Hindlimb muscle (tissue), 1 donor: ENCODE measurements at regions not wholly inside any gene's neighbourhood (a gene's known extent, or its start where the extent isn't known, plus 50 kb on each side); places are given as distances from the start of the nearest gene placed in this dataset.

Source experiments
- DNase-seq: peaks from one replicate; pipeline ENCODE4 v3.0.0-alpha.2; 2013

- no peak for DNase-seq
These were observed 110.2 kb upstream of the HAND1 start for GRCh38 chr5:154588091-154588774.

- no peak for DNase-seq
These were observed 109.3 kb upstream of the HAND1 start for GRCh38 chr5:154587123-154588026.

- DNase-seq: no peak
These were observed 105.7 kb upstream of the HAND1 start for GRCh38 chr5:154583671-154584177.

- DNase-seq: no peak
These were observed 102.4 kb upstream of the HAND1 start for GRCh38 chr5:154580422-154580821.

GRCh38 chr5:154577416-154577815 lies 99.4 kb upstream of the HAND1 start:
- DNase-seq: no peak

- DNase-seq: no peak
These were observed 98.4 kb upstream of the HAND1 start for GRCh38 chr5:154576429-154576806.

- no peak for DNase-seq
These were observed 97.8 kb upstream of the HAND1 start for GRCh38 chr5:154575546-154576428.

- DNase-seq: no peak
These were observed 95.0 kb upstream of the HAND1 start for GRCh38 chr5:154573011-154573410.

- DNase-seq: no peak
These were observed 93.5 kb upstream of the HAND1 start for GRCh38 chr5:154571325-154572035.

- DNase-seq: no peak
These were observed 92.7 kb upstream of the HAND1 start for GRCh38 chr5:154570572-154571324.

GRCh38 chr5:154568589-154568988 lies 90.6 kb upstream of the HAND1 start:
- DNase-seq: no peak

GRCh38 chr5:154567155-154567554 lies 89.1 kb upstream of the HAND1 start:
- no peak for DNase-seq

- no peak for DNase-seq
These were observed 88.2 kb upstream of the HAND1 start for GRCh38 chr5:154566146-154566680.

- no peak for DNase-seq
These were observed 87.1 kb upstream of the HAND1 start for GRCh38 chr5:154565123-154565522.

- no peak for DNase-seq
These were observed 84.3 kb upstream of the HAND1 start for GRCh38 chr5:154562244-154562880.

GRCh38 chr5:154559398-154560276 lies 81.6 kb upstream of the HAND1 start:
- no peak for DNase-seq

GRCh38 chr5:154557548-154557947 lies 79.5 kb upstream of the HAND1 start:
- DNase-seq: no peak

GRCh38 chr5:154547551-154547950 lies 69.5 kb upstream of the HAND1 start:
- no peak for DNase-seq

GRCh38 chr5:154546719-154547118 lies 68.7 kb upstream of the HAND1 start:
- DNase-seq: no peak
